Hematopoietic multipotent progenitor cell treated with erythropoietin and hydrocortisone succinate and interleukin-3 and kit ligand, for 17 days (in vitro differentiated cells): ENCODE measurements at regions not wholly inside any gene's neighbourhood (a gene's known extent, or its start where the extent isn't known, plus 50 kb on each side); places are given as distances from the start of the nearest gene placed in this dataset.

Experiments
- DNase-seq: peaks from one replicate; pipeline ENCODE4 v3.0.0-alpha.2; 2015; ENCODE audit warnings: low spot score

GRCh38 chr21:41671212-41671762, 95.6 kb downstream of the RIPK4 start:
- DNase-seq: no peak

DNA sequence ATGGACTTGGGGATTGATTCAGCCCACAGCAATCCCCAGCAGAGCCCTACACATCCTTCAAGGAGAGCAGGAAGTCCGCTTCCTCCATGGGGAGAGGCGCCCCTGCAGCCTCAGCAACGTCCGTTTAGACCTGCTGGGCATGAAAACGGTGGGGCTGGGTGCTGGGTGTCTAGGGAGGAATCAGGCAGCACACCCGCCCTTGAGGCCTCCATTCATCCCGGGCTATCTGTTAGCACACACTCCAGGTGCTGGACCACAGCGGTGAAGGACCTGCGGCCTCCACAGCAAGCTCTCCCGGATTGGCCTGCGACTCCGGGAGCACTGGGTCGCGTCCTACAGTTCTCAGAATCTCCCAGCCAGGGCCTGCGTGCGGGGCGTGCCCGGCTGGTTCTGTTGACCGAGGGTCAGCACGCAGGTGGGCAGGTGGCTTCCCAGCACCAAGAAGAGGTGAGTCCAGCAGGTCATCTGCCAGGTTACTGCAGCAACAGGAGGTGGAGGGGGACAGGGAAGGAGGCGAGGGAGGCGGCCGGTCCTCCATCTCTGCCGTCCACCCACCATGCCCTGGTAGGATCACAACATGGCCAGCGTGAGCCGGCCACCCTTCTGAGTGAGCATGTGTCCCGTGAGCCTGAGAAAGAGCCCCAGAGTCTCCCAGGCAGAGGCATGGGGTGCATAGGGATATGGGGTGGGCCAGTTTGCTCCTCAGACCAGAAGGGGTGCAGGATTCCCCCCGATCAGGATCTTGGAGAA, 96.6 kb downstream of the RIPK4 start:
- DNase-seq: no peak

GRCh38 chr21:41669533-41669830, 97.4 kb downstream of the RIPK4 start:
- no peak for DNase-seq

DNA sequence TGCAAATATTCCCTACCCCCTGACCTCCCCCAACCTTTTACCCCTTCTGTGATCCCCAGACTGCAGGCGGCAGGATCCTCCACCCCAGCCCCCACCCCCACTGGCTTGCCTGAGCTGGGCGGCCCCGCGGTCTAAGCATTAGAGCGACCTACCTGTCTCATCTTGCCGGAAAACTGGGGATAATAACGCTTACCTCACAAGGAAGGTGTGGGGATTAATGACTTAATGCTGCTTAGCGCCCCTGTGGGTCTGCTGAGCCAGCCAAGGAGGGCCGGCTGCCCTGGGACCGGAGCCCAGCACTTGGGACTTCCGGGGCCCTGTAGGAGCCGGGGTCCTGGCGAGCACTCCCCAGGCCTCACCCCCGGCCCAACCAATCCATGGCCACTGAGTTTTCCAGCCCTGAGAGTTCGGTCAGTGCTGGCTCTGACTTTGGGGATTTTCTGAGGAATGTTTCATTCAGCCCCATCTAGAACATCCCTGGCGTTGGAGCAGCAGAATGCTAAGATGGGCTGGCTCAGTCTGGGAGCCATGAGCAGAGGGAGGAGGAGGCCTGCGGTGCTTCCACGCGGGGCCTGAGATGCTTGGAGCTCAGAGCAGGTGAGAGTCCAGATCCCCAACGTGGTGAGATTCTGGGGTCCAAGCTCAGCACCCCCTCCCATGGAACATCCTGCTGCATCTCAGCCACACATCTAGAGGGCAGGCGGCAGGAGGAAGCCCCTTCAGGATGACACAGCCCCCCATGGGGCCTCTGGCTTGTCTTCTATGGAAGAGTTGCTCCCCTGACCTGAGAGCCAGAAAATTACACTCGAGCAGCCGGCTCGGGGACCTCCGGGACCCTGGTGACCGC, 97.9 kb downstream of the RIPK4 start:
- no peak for DNase-seq

DNA sequence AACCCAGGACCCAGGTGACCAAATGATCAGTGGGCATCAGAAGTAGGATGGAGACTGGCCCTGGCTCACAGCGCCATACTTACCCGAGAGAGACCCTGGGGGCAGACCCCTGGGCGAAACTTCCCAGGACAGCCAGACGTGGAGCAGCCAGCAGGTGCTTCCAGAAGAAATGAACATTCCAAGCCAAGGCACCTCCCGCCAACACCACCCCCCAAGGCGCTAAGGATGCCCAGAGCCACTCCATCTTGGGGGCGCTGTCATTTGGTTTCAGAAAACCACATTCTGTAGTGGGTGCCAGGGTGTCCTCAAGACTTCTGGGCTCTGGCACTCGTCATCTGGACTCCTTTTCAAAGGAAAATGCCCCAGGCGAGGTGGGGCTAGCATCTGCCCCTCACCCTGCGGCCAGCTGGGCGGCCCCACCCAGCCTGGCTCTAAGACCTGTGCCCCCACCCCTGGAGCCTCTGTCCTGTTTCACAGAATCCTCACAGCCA, 98.8 kb downstream of the RIPK4 start:
- no peak for DNase-seq

- no peak for DNase-seq
Observed at GRCh38 chr21:41667136-41667535, 99.7 kb downstream of the RIPK4 start.

DNA sequence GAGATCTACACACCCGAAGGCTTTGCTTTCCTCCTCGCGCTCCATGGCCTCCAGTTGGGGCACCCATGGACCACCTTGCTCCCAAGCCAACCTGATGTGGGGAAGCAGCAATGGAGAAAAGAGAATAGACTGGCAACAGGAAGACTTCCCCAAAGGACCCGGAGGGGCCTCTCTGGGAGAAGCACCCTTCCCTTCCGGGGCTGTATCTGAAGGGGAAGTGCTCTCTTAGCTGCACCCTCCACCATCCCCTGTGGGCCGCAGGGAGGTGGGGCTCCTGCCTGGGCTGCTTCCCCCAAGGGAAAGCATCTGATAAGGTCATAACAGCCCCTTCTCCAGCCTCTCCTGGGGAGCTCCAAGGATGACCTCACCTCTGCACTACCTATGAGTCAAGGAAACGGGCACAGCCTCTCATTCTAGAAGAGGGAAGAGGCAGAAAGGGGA, 100.2 kb downstream of the RIPK4 start:
- no peak for DNase-seq

GRCh38 chr21:41665766-41666595, 100.9 kb downstream of the RIPK4 start:
- no peak for DNase-seq

DNA sequence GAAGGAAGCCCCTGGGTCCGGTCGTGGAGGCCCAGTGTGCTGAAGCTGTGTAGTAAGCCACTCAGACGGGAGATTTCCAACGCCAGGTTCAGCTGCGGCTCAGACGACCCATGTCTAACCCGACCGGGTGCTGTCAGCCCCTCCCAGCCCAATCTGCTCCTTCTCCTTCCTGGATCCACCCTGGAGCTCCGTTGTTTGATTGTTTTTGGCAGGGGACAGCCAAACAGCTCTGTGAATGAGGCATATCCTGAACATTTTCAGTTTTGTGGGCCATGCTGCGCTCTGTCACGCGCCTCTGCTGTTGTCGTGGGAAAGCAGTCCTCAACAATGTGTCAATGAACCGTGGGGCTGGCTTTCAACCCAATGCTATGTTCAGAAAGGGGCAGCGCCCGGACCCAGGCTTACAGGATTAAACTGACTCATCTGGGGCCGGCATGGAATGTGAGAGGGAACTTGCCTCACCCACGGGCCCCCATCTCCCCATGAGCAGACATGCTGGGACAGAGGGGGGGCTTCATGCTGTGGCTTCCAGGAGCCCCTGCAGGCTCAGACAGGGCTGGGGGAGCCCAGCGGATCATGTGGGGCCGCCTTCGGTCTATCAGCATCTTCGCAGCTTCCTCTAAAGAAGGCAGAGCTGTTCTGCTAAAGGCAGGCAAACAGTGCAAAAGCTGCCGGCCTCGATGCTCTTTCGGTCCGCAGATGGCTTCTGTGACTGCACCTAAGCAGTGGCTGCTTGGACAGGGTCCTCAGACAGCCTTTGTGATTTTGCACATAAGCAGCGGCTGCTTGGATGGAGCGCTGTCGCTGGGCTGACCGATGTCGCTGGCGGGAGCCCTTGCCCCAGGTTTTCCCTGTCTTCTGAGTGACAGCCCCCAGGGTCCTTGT, 101.7 kb downstream of the RIPK4 start:
- DNase-seq: no peak

- DNase-seq: no peak
Observed at GRCh38 chr21:41663805-41664788, 102.8 kb downstream of the RIPK4 start.

GRCh38 chr21:41662761-41663160, 104.1 kb downstream of the RIPK4 start:
- no peak for DNase-seq

GRCh38 chr21:41662161-41662560, 104.7 kb downstream of the RIPK4 start:
- no peak for DNase-seq

DNA sequence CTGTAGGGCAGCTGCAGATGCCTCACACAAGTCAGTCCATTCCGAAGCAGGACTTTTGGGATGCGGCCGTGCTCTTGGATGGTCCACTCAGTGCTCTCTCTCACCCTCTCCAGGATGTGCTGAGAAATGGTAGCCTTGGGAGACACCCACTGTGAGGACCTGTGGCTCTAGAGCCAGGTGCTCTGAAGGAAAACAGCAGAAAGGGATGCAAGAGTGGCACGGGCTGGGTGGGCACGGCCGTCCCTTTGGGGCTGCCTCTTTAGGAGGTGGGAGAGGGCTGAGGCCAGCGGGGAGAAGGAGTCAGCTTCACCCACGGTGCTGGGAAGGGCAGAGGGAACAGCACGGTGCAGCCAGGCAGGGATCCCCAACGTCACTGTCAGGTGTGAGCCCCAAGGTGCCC, 106.1 kb downstream of the RIPK4 start:
- DNase-seq: no peak

- DNase-seq: no peak
Observed at GRCh38 chr21:41659791-41660560, 106.9 kb downstream of the RIPK4 start.

DNA sequence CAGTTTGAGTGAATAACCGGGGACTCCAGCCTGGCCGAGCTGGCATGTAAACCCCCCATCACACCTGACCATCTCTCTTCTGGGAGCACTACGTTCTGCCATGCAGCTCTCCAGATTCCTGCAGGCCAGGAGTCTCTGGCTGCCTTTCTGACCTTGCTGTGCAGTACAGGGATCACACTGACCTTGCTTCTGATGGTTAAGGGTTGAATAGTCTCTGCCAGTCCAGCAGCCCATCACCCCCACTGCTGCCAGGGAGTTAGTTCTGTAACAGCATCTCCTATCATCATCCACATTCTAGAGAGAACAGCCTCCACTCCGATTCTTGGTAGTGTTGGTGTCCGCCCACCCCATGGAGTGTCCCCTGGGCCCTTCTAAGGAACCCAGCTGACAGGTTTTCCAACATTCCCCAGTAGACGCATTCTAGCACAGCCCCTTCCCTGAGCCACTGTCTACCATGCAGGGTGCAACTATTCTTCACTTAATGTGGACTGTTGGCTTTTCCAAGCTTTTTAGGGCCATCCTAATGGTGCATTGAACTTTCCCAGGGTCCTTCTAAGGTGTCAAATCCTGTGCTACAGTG, 109.8 kb downstream of the RIPK4 start:
- DNase-seq: no peak

GRCh38 chr21:41655259-41655658, 111.6 kb downstream of the RIPK4 start:
- DNase-seq: no peak

DNA sequence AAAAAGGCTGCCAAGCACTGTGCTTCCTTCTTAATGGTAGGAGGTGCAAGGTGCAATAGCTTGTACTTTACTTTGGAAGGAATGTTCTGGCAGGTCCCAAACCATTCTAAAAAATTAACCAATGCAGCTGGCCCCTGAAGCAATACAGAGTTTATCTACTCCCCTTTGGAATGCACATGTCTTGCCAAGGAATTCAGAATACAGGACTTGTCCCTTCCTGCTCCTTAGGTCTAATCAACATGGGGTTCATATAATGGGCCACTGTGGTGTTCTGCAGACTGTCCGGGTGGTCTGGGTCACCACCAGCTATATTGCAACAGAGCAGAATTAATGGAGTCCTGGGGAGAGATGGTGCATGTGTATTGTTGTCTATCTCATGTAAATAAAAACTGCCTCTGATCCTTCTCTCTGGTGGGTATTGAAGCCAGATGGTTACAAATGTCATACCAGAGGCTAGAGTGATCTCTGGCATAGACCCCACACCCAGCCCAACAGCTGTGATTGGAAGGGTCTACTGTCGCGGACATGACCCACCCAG, 112.8 kb downstream of the RIPK4 start:
- no peak for DNase-seq

DNA sequence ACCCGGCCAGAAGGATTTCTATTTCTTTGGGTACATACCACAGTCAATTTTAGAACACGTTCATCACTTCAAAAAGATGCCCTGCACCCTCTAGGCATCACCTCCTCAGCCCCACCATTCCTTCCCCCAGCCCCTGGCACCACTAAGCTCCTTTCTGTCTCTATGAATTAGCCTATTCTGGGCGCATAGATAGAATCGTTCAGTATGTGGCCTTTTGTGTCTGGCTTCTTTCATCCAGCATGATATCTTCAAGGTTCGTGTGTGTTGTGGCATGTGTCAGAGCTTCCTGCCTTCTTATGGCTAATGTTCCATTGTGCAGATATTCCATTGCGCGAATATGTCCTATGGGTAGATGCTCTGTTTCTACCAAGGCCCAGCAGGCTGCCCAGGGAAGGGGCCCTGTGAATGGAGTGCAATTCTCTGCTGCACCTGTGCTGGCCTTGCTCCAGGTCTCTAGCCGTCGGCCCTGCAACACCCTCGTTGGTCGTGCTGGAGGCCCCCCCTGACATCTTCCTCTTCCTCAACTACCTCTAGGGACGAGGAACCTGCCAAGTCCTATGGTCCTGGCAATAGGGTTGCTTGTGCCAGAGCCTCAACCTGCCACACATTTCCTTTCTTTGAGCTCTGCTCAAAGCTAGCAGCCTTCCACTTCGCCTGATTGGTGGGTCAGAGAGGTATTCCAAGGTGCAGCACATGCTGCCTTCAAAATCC, 113.5 kb downstream of the RIPK4 start:
- no peak for DNase-seq
